GM12878 (cell line): ENCODE measurements at regions not wholly inside any gene's neighbourhood (a gene's known extent, or its start where the extent isn't known, plus 50 kb on each side); places are given as distances from the start of the nearest gene placed in this dataset.

Source experiments
- ATAC-seq: fragments of 200-7000 bp; cut with Tn5 transposase; 3 replicates; pipeline ENCODE4 v1.9.1; 2020; ENCODE audit warnings: mild to moderate bottlenecking, moderate library complexity
- BruUV-seq: library from RNA; stranded (reverse); fragments of 400-500 nt; replicated peaks from 2 replicates; lab custom pipeline; 2021; lab: Mats Ljungman, UMichigan
- CTCF ChIA-PET: fragments of 300-600 bp; sonication (Branson Sonifier 250); formaldehyde crosslinking; extraction: SDS; loops from one replicate; lab custom pipeline; 2021; ENCODE audit warnings: inconsistent platforms; lab: Yijun Ruan, JAX
- POLR2A ChIA-PET: fragments of 350-600 bp; formaldehyde crosslinking; extraction: SDS; loops from one replicate; lab custom pipeline; 2021; ENCODE audit warnings: inconsistent platforms; lab: Charles Lee
- RAD21 ChIA-PET: fragments of 300-600 bp; sonication (Branson Sonifier 250); formaldehyde crosslinking; loops from one replicate; lab custom pipeline; 2023; ENCODE audit warnings: antibody characterized with exemption; ENCODE audit not compliant: unreplicated experiment; lab: Charles Lee
- SMC1A ChIA-PET: fragments of 300-600 bp; sonication (Branson Sonifier 250); formaldehyde crosslinking; loops from one replicate; lab custom pipeline; 2023; ENCODE audit not compliant: unreplicated experiment, uncharacterized antibody; lab: Charles Lee
- DNase-seq: peaks from one replicate; pipeline ENCODE4 v3.0.0-alpha.2; 2011; ENCODE audit warnings: low read depth, low spot score
- FAIRE-seq: peaks from 3 replicates; lab custom pipeline; 2011; peaks lifted over from hg19 to GRCh38; lab: Jason Lieb, UNC
- H2AFZ ChIP-seq: 2 replicates; pipeline ENCODE4 v1.6.0; 2011; ENCODE audit warnings: low read depth, low read length, control low read depth; ENCODE audit not compliant: control insufficient read depth
- H3K27ac ChIP-seq: 2 replicates; pipeline ENCODE4 v1.5.1; 2011; ENCODE audit warnings: control low read depth; ENCODE audit not compliant: control insufficient read depth, insufficient read depth
- H3K27me3 ChIP-seq, 2 experiments: replicated peaks in 1 of 2; 2 replicates each; pipeline versions ENCODE4 v1.6.0 to v1.6.1; 2011; ENCODE audit warnings: low read length in 1 of 2; ENCODE audit not compliant: control insufficient read depth in 2 of 2, insufficient read depth in 2 of 2
- H3K36me3 ChIP-seq, 2 experiments: 2 replicates each; pipeline ENCODE4 v1.5.1; 2011; ENCODE audit warnings: low read length in 1 of 2; ENCODE audit not compliant: control insufficient read depth in 2 of 2, insufficient read depth in 2 of 2
- H3K4me1 ChIP-seq: 2 replicates; pipeline ENCODE4 v1.6.1; 2011; ENCODE audit warnings: mild to moderate bottlenecking, low read length, moderate library complexity, mixed read lengths; ENCODE audit not compliant: control insufficient read depth, insufficient read depth
- H3K4me2 ChIP-seq: 2 replicates; pipeline ENCODE4 v1.6.0; 2011; ENCODE audit warnings: control low read depth; ENCODE audit not compliant: control insufficient read depth, insufficient read depth
- H3K4me3 ChIP-seq: fragments of 200-600 bp; sonication (generic); 2 replicates; pipeline ENCODE4 v1.5.1; 2016
- H3K79me2 ChIP-seq: 2 replicates; pipeline ENCODE4 v1.6.0; 2011; ENCODE audit warnings: low read length; ENCODE audit not compliant: control insufficient read depth, insufficient read depth
- H3K9ac ChIP-seq: 2 replicates; pipeline ENCODE4 v1.8.0; 2011; ENCODE audit warnings: low read length, control low read depth, mixed read lengths; ENCODE audit not compliant: control insufficient read depth, insufficient read depth
- H3K9me3 ChIP-seq: replicated peaks from 3 replicates; pipeline ENCODE4 v1.5.1; 2011; ENCODE audit warnings: mild to moderate bottlenecking, low read length; ENCODE audit not compliant: control insufficient read depth, insufficient read depth
- H4K20me1 ChIP-seq: 2 replicates; pipeline ENCODE4 v1.6.0; 2011; ENCODE audit not compliant: control insufficient read depth, insufficient read depth
- FOXK2 ChIP-seq: fragments of 450-650 bp; IDR thresholded peaks from 2 replicates; pipeline ENCODE4 v1.6.1; 2017; ENCODE audit warnings: mild to moderate bottlenecking, moderate library complexity
- IKZF2 ChIP-seq, 2 experiments: fragments of 450-650 bp; IDR thresholded peaks; 2 replicates each; pipeline ENCODE4 v1.6.1; 2017; ENCODE audit warnings: mild to moderate bottlenecking in 2 of 2, moderate library complexity in 2 of 2
- PAX5 ChIP-seq: IDR thresholded peaks from 2 replicates; pipeline ENCODE4 v1.6.1; 2011; ENCODE audit warnings: low read depth, low read length, borderline replicate concordance
- PML ChIP-seq: IDR thresholded peaks from 2 replicates; pipeline ENCODE4 v1.6.1; 2012; ENCODE audit warnings: low read length, inconsistent platforms
- SUZ12 ChIP-seq: fragments of 200-600 bp; sonication (generic); IDR thresholded peaks from one replicate; pipeline ENCODE4 v1.6.1; 2018; ENCODE audit warnings: antibody characterized with exemption, mild to moderate bottlenecking; ENCODE audit not compliant: unreplicated experiment
- TBL1XR1 ChIP-seq: IDR thresholded peaks from 2 replicates; pipeline ENCODE4 v1.6.1; 2012; ENCODE audit warnings: low read depth, low read length, improper control_type of control experiment
- WGBS: methylation state at CpG from one replicate; pipeline ENCODE4 v1.1.6; 2016; ENCODE audit warnings: low lambda C conversion rate; ENCODE audit not compliant: insufficient replicate concordance, insufficient coverage; ENCODE audit errors: missing lambda C conversion rate; 5-methylcytosine and 5-hydroxymethylcytosine counted together
- in situ Hi-C: fragments of 300-500 bp; cut with MboI; formaldehyde crosslinking; loops from 9 replicates; pipeline ENCODE4 v1.14.3; 2018; ENCODE audit warnings: mixed read lengths
- intact Hi-C: fragments of 100-400 bp; cut with micrococcal nuclease; formaldehyde crosslinking; loops from one replicate; pipeline ENCODE4 v1.14.2; 2022; ENCODE audit not compliant: unreplicated experiment
- TF ChIP-seq, protein P1 (sequence below): IDR thresholded peaks from 2 replicates; pipeline ENCODE4 v1.6.1; 2011; ENCODE audit warnings: low read depth, mild to moderate bottlenecking, low read length, moderate library complexity, borderline replicate concordance; ENCODE audit errors: extremely low read depth
- TF ChIP-seq, protein P2 (sequence below): fragments of 450-650 bp; IDR thresholded peaks from 2 replicates; pipeline ENCODE4 v1.6.1; 2016; ENCODE audit warnings: mild to moderate bottlenecking
- TF ChIP-seq, protein P3 (sequence below): IDR thresholded peaks from 2 replicates; pipeline ENCODE4 v1.6.1; 2011; ENCODE audit warnings: borderline replicate concordance, low read depth, mild to moderate bottlenecking, moderate library complexity, low read length; ENCODE audit not compliant: insufficient read depth, poor library complexity, severe bottlenecking
- TF ChIP-seq, protein P4 (sequence below): IDR thresholded peaks from 2 replicates; pipeline ENCODE4 v1.6.1; 2012; ENCODE audit warnings: mild to moderate bottlenecking, low read depth, low read length

DNA sequence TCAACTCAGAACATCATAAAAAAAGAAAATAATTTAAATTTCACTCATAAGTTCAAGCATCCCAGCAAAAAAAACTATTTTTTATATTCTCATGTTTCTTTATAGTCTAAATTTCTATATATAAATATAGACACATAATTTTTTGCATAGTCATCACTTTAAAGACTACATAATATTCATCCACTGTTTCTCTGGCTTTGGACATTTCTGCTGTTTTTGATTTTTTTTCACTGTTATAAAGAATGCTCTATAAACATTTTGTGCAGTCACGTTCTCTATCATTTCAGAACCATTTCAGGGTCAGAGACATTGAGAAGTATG is 59.7 kb upstream of the CLPB start:
- 0% methylated on average over 1 of the region's 1 CpG for WGBS
- Histone ChIP-seq H3K4me2 (no peak overlapping the region), H2AFZ (no peak overlapping the region), H3K4me3 (no peak overlapping the region), H3K27ac (no peak overlapping the region), H3K79me2 (no peaks in the 10 kb centered on the region), H3K4me1 (no peaks in the 10 kb centered on the region), H3K27me3 (peaks cover 0 to 2% of the 10 kb centered on the region in 2 experiments; a peak in 2 of 4 replicates), H4K20me1 (no peaks in the 10 kb centered on the region), H3K36me3 (no peaks in the 10 kb centered on the region), H3K9ac (no peak overlapping the region), H3K9me3 (no peaks in the 10 kb centered on the region)
- ATAC-seq, result no peak
- DNase-seq, result no peak
- ChIA-PET RAD21 (no interaction called here), SMC1A (no interaction called here), POLR2A (no interaction called here), CTCF (interaction anchor here (0.9 to 1.3 kb wide), 4 partner anchors 22 to 95 kb away, joined by 3 to 7 read pairs (median 4); no protein-coding TSS in a partner anchor)
- TF ChIP-seq FOXK2, result no peak
- TF ChIP-seq SUZ12, result no peak
- BruUV-seq, result no TSS peak
- FAIRE-seq, result no peak
- intact Hi-C loops, result no loop called here
- in situ Hi-C loops, result no loop called here

DNA sequence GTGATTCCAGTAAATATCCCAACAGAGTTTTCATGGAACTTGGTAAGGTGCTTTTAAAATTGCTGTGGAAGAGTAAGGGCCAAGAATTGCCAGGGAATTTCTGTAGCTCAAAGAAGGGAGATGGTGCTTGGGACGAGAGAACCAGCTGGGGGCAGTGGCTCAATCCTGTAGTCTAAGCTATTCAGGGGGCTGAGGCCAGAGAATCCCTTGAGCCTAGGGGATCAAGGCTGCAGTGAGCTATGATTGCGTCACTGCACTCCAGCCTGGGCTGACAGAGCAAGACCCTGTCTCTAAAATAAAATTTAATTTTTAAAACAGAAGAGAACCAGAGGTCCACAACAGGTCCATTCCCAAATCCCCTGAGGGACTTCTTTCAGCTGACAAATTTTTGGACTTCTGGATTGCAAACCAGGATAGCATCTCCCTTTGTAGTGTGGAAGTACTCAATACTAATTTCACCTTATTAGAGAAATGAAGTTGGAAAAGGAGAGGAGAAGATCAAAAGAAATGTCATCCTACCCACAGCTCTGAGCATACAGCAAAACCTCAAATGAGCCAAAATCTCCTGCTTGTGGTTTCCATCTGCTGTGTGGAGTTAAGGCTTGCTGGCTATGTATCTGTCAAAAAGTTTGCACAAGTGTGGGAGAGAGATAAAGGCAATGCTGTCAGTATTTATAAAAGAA is 59.2 kb upstream of the CLPB start:
- no TSS peak for BruUV-seq
- intact Hi-C loops (no loop called here), in situ Hi-C loops (no loop called here)
- WGBS, result 32% methylated on average over 2 of the region's 2 CpGs
- no peak overlapping the region for H3K4me3 ChIP-seq
- H3K27me3 ChIP-seq, result peaks cover 0 to 2% of the 10 kb centered on the region in 2 experiments; a peak in 2 of 4 replicates
- no peaks in the 10 kb centered on the region for H3K36me3 ChIP-seq
- H3K79me2 ChIP-seq, result no peaks in the 10 kb centered on the region
- H3K9ac ChIP-seq, result no peak overlapping the region
- ChIA-PET CTCF (interaction anchor here (0.6 to 1.3 kb wide), 3 partner anchors 22 to 1004 kb away, joined by 3 to 4 read pairs (median 3); no protein-coding TSS in a partner anchor), POLR2A (no interaction called here), SMC1A (no interaction called here), RAD21 (no interaction called here)
- H4K20me1 ChIP-seq, result no peaks in the 10 kb centered on the region
- H3K4me1 ChIP-seq, result no peaks in the 10 kb centered on the region
- DNase-seq (no peak), ATAC-seq (no peak), FAIRE-seq (no peak)
- H3K9me3 ChIP-seq, result no peaks in the 10 kb centered on the region
- no peak overlapping the region for H3K4me2 ChIP-seq
- H3K27ac ChIP-seq, result no peak overlapping the region
- no peak overlapping the region for H2AFZ ChIP-seq
- TF ChIP-seq PML (no peak), TBL1XR1 (no peak), IKZF2 (IDR thresholded peaks at IDR 0.05) (no peak), PAX5 (no peak)
- TF ChIP-seq, protein P1, sequence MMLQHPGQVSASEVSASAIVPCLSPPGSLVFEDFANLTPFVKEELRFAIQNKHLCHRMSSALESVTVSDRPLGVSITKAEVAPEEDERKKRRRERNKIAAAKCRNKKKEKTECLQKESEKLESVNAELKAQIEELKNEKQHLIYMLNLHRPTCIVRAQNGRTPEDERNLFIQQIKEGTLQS, result no peak
- TF ChIP-seq, protein P2, sequence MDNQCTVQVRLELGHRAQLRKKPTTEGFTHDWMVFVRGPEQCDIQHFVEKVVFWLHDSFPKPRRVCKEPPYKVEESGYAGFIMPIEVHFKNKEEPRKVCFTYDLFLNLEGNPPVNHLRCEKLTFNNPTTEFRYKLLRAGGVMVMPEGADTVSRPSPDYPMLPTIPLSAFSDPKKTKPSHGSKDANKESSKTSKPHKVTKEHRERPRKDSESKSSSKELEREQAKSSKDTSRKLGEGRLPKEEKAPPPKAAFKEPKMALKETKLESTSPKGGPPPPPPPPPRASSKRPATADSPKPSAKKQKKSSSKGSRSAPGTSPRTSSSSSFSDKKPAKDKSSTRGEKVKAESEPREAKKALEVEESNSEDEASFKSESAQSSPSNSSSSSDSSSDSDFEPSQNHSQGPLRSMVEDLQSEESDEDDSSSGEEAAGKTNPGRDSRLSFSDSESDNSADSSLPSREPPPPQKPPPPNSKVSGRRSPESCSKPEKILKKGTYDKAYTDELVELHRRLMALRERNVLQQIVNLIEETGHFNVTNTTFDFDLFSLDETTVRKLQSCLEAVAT, result no peak
- TF ChIP-seq, protein P3, sequence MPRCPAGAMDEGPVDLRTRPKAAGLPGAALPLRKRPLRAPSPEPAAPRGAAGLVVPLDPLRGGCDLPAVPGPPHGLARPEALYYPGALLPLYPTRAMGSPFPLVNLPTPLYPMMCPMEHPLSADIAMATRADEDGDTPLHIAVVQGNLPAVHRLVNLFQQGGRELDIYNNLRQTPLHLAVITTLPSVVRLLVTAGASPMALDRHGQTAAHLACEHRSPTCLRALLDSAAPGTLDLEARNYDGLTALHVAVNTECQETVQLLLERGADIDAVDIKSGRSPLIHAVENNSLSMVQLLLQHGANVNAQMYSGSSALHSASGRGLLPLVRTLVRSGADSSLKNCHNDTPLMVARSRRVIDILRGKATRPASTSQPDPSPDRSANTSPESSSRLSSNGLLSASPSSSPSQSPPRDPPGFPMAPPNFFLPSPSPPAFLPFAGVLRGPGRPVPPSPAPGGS, result no peak
- TF ChIP-seq, protein P4, sequence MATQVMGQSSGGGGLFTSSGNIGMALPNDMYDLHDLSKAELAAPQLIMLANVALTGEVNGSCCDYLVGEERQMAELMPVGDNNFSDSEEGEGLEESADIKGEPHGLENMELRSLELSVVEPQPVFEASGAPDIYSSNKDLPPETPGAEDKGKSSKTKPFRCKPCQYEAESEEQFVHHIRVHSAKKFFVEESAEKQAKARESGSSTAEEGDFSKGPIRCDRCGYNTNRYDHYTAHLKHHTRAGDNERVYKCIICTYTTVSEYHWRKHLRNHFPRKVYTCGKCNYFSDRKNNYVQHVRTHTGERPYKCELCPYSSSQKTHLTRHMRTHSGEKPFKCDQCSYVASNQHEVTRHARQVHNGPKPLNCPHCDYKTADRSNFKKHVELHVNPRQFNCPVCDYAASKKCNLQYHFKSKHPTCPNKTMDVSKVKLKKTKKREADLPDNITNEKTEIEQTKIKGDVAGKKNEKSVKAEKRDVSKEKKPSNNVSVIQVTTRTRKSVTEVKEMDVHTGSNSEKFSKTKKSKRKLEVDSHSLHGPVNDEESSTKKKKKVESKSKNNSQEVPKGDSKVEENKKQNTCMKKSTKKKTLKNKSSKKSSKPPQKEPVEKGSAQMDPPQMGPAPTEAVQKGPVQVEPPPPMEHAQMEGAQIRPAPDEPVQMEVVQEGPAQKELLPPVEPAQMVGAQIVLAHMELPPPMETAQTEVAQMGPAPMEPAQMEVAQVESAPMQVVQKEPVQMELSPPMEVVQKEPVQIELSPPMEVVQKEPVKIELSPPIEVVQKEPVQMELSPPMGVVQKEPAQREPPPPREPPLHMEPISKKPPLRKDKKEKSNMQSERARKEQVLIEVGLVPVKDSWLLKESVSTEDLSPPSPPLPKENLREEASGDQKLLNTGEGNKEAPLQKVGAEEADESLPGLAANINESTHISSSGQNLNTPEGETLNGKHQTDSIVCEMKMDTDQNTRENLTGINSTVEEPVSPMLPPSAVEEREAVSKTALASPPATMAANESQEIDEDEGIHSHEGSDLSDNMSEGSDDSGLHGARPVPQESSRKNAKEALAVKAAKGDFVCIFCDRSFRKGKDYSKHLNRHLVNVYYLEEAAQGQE, result no peak
